IMR-90 (cell line): ENCODE measurements at regions not wholly inside any gene's neighbourhood (a gene's known extent, or its start where the extent isn't known, plus 50 kb on each side); places are given as distances from the start of the nearest gene placed in this dataset.

ENCODE experiments used
- CTCF ChIP-seq: conservative IDR thresholded peaks from 2 replicates; pipeline ENCODE4 v1.5.1; 2012; ENCODE audit warnings: mild to moderate bottlenecking, low read depth, low read length, improper control_type of control experiment
- MAZ ChIP-seq: IDR thresholded peaks from 2 replicates; pipeline ENCODE4 v1.6.1; 2012; ENCODE audit warnings: low read depth, mild to moderate bottlenecking, low read length, improper control_type of control experiment, moderate library complexity, borderline replicate concordance
- MXI1 ChIP-seq: IDR thresholded peaks from 2 replicates; pipeline ENCODE4 v1.6.1; 2012; ENCODE audit warnings: low read depth, mild to moderate bottlenecking, low read length, moderate library complexity, borderline replicate concordance
- NFE2L2 ChIP-seq: fragments of 150-350 bp; IDR thresholded peaks from 2 replicates; pipeline ENCODE4 v1.6.1; 2016; ENCODE audit warnings: low read depth, mild to moderate bottlenecking, low read length
- POLR2A ChIP-seq: IDR thresholded peaks from 2 replicates; pipeline ENCODE4 v1.6.1; 2012; ENCODE audit warnings: mild to moderate bottlenecking, low read depth, low read length
- RAD21 ChIP-seq: IDR thresholded peaks from 2 replicates; pipeline ENCODE4 v1.6.1; 2012; ENCODE audit warnings: low read length, improper control_type of control experiment

GRCh38 chrX:114015966-114016365 lies 567.9 kb upstream of the HTR2C start:
- no peak for TF ChIP-seq POLR2A
- no peak for TF ChIP-seq CTCF
- no peak for TF ChIP-seq MXI1
- TF ChIP-seq MAZ = no peak
- TF ChIP-seq NFE2L2 = no peak
- TF ChIP-seq RAD21 = no peak
